ENCODE measurements at regions not wholly inside any gene's neighbourhood (a gene's known extent, or its start where the extent isn't known, plus 50 kb on each side); places are given as distances from the start of the nearest gene placed in this dataset.
"Not testable (repeated sequence)": the region's sequence is repeated elsewhere in the genome, so short reads cannot be mapped to it uniquely, and the experiment has no call there.

DNA sequence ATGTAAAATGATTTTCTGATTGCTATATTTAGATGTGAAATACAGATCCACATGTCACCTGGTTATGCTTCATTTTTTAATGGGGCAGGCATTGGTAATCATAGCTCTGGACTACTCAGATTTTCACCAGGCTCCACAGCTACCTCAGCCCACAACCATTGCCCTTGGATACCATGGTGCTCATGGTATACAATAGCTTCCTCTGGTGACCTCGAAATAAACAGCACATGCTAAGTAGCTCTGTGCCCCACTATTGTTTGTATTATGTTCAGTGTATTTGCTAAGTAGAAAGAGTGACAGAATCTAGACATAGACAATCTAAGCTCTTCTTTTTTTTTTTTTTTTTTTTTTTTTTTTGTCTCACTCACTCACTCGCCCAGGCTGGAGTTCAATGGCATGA lies 274.4 kb upstream of the USP15 start:
- DNase-seq (ENCODE audit: low read depth), result no peak

DNA sequence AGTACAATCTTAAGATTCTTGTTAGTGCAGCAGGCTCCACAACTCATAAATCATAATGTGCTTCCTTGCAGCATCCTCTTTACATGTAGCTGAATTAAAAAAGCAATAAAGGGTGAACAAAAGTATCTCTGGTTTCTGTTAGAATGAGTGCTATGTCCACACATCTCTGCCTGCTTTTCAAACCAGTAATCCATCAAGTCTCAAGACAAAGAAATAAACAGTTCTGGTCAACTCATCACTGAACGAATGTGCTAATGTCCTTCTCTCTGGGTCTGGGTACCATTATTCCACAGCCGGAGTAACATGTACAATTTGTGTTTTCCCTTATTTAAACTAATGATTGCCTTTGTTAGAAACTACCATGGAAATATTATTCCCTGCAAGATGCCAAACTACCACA lies 273.0 kb upstream of the USP15 start:
- no peak for DNase-seq (ENCODE audit: low read depth)

DNA sequence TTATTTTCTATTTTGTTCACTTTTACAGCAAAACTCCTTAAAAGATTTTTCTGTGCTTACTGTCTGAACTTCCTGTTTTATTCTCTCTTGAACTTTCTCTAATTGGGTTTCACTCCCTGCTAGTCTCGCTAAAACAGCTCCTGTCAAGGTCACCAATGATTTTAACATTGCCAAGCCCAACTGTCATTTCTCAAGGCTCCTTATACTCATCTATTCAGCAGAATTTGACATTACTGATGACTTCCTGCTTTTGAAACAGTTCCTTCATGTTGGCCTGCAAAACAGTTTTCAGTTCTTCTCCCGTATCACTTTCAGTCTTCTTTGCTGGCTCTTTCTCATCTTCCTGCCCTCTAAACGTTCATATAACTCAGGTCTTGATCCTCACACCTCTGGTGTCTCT lies 268.5 kb upstream of the USP15 start:
- DNase-seq (ENCODE audit: low read depth), result no peak

DNA sequence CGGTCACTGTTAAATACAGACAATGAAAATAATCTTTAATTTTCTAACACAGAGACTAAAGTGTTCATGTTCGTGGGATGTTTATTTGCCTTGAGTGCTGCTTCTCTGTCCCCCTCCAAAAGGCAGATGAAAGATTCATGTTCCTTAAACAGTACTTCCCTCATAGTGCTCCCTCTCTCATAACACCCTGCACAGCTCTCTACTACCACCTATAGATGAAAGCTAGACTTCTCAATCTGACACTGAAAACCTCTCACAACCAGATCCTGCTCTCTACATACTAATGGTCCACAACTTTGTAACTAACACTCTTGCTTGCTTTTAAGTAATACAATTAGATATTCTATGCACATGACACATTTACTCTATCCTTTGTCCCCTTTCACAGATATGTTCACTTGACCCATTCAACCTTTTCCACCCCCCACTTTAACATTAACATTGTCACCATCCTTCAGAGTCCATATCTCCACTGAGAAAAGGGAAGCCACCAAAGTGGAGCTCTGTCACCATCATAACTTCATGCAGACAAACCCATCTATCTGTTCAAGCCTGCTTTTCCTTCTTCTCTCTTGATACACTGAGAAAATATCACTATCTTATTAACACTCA lies 266.4 kb upstream of the USP15 start:
- peak; percentile 1 for DNase-seq (ENCODE audit: low read depth)

DNA sequence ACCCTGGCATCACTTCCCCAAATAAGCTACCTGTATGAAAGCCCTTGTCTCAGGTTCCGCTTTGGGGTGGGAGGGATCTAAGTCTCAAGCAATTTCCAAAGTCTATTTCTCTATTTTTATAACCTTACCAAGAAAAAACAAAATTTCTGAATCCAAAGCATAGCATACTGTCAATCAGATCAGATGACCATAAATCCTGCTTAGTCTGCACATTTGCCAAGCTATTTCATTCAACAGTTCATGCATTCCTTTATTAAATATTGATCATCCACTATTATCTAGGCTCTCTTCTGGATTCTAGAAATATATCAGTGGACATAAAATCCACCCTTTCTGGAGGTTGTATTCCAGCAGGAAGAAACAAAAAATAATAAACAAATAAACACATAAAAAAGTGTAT lies 263.5 kb upstream of the USP15 start:
- no peak for DNase-seq (ENCODE audit: low read depth)

DNA sequence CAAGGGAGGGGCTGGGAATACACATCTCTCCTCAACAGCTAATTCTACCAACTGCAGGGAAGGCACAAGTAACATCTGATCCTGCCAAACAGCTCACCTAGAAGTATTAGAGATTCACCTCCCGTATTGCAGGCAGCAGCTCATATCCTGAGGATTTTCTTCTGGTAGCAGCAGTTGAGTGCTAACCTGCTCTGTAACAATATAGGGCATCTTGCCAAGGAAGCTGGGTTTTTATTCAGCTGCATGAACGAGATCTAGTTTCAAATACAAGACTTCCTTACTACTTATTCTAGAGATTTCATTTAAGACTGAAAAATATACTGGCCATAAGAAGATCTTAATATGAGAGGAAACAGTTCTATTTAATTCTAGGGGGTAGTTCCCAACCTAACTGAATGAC lies 261.4 kb upstream of the USP15 start:
- no peak for DNase-seq (ENCODE audit: low read depth)

DNA sequence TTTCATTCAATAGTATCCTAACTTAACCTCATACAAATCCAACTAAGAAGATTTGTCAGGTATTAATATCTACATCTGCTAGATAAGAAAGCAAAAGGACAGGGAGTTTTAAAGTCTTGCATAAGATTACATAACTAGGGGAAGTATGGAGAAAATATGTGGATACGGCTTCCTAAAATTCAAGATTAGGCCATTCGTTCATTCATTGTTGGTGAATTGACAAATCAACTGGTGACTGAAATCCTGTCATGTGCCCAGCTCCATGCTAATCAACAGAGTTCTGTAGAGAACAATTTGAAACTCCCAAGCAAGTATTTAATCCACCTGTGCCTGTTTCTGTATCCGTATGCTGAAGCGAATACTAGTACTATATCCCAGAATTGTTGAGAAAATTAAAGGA lies 260.9 kb upstream of the USP15 start:
- no peak for DNase-seq (ENCODE audit: low read depth)

DNA sequence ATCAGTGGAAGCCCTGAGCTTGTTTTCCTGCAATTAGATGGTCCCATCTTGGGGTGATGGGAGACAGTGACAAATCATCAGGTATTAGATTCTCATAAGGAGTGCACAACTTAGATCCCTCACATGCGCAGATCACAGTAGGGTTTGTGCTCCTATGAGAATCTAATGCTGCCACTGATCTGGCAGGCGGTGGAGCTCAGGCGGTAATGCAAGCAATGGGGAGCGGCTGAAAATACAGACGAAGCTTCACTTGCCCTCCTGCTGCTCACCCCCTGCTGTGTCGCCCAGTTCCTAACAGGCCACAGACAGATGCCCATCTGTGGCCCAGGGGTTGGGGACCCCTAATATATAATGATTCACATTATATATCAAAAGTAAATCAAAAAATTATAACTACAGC lies 258.8 kb upstream of the USP15 start:
- no peak for DNase-seq (ENCODE audit: low read depth)

DNA sequence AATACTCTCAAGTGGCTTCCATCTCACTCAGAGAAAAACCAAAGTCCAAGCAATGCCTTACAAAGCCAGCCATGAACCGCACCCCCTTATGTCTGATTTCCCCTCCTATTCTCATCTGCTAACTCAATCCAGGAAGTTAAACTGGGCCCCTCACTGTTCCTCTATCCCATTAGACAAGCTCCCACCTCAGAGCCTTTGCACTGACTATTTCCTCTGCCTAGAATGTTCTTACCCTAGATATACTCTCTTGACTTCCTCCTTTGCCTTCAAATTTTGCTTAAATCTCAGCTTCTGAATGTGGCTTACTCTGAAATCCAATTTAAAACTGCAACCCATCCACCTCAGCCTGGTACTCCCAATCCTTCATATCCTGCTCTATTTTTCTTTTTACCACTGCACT lies 257.0 kb upstream of the USP15 start:
- no peak for DNase-seq (ENCODE audit: low read depth)

DNA sequence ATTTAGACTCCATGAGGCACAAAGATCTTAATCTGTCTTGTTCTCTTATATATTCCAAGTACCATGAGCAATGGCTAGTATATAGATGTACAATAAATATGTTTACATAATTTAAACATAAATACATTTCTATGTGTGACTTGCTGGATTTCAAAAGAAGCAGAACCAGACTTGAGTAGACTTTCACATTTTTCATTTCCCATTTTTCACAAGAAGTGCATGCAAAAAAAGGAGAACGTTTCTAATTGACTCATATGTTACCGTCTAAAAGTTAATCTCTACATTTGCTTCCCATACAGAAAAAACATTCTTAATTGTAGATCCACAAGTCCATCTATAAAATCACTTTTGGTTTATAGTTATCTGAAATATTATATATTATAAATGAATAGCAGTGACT lies 256.5 kb upstream of the USP15 start:
- DNase-seq (ENCODE audit: low read depth), result no peak

DNA sequence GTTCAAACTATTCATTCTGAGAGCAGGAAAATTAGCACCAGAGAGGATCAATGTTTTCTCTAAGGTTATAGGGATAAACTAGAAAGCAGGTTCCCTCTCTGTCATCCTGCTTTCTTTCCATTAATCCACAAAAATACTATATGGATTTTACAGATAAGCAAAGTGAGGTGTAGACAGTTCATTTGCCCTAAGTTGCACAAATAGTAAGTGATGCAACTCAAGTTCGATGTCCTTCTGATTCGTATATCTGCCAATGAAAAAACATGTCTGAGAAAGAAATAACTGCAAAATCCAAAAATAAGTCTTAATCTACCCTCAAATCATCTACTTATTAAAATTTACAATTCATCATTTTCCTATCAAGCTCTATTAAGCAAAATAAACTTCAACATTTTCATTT lies 254.6 kb upstream of the USP15 start:
- no peak for DNase-seq (ENCODE audit: low read depth)

DNA sequence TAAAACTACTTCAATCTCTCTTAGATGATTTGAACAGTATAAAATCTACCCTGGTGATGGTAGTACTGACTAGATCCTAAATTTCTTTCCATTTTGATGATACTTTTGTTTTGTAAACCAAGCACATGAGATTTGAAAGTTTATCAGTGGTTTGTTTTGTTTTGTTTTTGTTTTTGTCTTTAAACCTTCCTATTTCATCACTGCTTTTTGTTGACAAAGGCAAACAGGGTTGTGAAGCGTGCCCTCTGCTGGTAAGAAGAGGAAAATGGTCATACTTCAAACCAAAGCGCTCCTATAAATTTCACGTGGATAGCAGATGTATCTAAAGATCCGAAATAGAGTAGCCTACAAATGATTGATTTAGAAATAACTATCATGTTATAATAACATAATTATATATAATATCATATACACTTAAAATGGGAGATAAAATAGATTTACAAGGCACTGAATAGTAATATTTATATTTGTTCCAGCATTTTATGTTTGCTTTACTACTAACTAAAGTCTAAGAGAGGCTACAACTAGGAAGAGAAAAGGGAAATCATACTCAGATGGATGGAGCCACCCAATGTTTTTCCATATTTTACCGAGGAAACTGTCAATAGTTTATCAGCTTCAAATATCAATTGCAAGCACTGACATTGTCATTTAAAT lies 254.0 kb upstream of the USP15 start:
- peak; percentile 39 for DNase-seq (ENCODE audit: low read depth)

DNA sequence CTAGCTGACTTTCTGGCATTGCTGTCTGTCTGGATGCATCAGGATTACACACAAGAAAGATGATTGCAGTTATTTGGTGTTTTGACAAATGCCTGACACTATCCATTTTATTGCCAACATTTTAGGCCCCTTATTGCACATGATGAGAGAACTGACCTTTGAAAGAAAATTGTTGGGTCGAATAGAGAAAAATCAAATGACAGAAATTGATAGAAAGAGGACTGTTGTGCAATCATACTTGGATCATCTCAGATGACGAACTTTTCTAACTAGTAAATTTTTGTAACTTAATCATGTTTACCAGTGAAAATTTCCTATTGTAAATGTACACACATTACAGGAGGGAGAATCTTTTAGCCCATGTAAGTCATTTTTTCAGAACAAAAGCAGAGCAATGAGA lies 251.5 kb upstream of the USP15 start:
- no peak for DNase-seq (ENCODE audit: low read depth)

DNA sequence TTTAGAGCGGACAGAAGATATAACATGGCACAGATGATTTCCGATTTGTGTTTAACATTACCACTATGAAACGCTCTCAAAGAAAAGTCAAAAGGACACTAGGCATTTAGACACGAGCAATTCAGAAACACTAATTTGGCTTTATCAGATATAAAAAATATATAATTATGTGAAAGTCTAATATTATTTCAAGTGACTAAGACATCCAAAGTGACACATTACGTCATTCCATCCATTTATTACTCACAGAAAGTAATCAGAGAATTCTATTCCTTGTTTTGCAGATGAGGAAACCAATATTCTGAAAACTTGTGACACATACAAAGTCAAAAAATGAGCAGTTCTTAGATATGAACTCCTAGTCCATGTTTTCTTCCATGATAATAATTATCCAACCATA lies 250.8 kb upstream of the USP15 start:
- no peak for DNase-seq (ENCODE audit: low read depth)

DNA sequence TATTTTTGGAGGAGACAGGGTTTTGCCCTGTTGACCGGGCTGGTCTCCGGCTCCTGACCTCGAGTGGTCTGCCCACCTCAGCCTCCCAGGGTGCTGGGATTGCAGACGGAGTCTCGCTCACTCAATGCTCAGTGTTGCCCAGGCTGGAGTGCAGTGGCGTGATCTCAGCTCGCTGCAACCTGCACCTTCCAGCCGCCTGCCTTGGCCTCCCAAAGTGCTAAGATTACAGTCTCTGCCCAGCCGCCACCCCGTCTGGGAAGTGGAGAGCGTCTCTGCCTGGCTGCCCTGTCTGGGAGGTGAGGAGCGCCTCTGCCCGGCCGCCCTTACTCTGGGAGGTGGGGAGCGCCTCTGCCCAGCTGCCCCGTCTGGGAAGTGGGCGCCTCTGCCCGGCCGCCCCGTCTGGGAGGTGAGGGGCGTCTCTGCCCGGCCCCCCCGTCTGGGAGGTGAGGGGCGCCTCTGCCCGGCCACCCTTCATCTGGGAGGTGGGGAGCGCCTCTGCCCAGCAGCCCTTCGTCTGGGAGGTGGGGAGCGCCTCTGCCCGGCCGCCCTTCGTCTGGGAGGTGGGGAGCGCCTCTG lies 249.8 kb upstream of the USP15 start:
- not testable (repeated sequence) for DNase-seq (ENCODE audit: low read depth)

DNA sequence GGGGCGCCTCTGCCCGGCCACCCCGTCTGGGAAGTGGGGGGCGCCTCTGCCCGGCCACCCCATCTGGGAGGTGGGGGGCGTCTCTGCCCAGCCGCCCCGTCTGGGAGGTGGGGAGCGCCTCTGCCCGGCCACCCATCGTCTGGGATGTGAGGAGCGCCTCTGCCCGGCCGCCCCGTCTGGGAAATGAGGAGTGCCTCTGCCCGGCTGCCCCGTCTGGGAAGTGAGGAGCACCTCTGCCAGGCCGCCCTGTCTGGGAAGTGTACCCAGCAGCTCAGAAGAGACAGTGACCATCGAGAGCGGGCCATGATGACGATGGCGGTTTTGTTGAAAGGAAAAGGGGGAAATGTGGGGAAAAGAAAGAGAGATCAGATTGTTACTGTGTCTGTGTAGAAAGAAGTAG lies 249.2 kb upstream of the USP15 start:
- DNase-seq (ENCODE audit: low read depth), result not testable (repeated sequence)

DNA sequence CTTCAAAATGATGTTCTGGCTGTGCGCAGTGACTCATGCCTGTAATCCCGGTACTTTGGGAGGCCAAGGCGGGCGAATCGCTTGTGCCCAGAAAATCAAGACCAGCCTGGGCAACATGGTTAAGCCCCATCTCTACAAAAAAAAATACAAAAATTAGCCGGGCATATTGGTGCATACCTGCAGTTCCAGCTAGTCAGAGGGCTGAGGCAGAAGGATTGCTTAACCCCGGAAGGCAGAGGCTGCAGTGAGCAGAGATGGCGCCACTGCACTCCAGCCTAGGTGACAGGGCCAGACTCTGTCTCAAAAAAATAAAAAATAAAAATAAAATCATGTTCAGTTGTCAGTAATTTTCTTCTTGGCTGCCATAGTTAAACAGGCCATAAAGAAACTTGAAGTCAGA lies 245.9 kb upstream of the USP15 start:
- no peak for DNase-seq (ENCODE audit: low read depth)

DNA sequence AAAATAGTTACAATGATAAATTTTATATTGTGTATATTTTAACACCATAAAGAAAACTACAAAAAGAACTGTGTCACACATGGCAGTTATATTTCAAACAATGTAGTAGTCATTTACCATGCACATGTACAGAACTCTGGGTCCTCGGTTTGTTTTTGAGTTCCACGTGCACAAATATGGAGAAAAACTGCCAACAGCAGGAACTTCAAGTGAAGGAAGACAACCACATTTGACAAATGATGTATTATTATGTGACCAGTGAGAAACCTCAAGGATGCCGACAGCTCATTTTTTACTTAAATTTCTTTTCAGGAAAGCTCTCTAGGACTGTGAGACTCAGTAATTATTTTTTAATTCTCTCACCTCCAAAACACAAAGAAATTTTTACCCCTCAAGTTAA lies 244.2 kb upstream of the USP15 start:
- DNase-seq (ENCODE audit: low read depth), result no peak

DNA sequence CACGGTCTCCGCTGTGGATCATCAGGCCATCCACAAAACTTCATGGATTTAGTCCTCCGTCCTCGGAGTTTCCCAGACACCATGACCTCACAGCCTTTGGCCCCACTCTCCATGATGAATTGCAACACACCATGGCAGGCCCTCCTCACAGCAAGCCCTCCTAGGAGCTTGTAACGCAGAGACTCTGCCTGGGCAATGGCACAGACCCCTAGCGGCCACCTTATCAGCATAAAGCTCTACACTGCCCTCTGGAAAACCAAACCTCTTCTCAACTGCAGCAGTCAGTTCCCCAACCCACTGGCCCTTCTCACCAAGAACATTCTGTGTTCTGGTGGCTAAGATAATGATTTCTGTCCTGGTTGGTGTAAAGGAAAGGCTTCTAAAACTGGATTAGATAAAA lies 238.4 kb upstream of the USP15 start:
- no peak for DNase-seq (ENCODE audit: low read depth)

DNA sequence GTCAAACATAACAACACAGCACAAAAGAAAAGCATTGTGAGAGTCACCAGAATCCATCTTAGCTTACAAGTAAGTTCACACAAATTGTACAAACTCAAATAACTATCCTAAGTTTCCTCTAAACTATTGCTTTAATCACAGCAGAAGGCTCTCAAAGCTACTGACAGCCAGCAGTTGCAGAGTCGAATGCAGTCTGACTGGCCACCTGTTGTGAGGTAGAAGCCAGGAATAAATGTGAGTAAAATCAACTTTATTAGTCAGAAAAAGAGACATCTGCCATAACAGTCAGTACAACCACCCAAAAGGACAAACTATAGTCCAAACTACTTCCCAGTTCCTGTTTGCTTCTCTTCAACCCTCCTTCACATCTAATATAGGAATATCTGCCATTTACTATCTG lies 231.7 kb upstream of the USP15 start:
- no peak for DNase-seq (ENCODE audit: low read depth)

DNA sequence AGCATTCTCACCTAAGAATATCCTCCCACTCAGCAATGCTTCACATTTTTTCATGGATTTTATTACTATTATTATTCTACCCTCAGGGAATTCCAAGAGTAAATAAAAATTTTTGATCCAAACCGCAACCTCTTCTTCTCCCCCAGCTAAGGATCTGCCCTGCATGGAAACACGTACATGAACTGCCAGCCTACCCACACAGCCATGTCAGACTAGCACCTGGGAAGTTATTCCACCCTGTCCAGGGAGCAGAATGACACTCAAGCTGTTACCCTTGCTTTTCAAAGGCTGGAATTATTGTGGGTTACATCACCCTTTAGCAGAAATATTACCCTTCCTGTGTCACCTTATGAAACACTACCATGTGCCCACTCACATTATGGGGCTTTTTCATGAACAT lies 227.3 kb upstream of the USP15 start:
- DNase-seq (ENCODE audit: low read depth), result no peak

DNA sequence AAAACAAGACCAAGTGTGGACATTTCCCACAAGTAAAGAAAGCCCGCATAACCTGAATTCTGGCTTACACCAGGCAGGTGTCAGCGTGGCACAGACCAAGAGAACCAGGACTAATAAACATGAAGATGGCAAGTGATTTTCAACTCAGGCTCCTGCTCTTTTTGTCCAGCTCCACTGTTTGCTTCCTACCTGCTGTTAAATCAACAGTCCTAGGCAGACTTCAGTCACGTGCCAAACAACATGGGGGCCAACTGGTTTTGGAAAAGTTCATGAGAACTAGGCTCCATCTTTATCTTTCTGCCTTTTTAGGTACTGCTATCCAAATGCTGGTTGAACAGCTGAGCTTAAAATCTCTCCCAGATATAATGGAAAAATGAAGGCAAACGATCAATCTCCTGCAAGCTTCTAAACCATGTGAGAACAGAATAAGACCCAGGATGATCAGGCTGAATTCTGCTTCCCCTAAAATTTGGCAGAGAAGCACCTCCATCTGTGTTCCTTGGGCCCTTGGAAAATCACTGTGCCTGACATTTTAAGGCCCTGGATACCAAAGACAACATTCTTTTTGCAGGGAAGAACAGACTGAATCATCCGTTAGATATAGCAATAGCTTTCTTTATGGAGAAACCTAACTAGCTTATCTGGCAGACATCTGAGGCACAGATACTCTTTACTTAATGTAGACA lies 215.6 kb upstream of the USP15 start:
- no peak for DNase-seq (ENCODE audit: low read depth)

DNA sequence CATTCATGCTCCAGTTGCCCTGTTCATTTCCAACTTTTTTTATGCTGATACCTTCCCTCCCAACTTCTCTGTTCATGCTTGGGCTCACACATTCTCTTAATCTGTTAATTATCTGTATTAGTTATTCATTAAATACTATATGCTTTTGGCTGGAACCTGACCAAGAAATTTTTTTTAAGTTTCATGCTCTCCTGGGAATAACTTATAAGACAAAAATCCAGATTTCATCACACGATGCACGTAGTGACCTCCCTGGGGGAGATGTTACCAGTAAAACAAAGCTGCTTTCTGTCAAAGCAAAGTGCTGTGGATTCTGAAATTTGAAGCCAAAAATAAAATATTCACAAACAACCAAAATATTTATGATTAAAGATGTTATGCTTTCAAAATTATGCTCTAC lies 215.0 kb upstream of the USP15 start:
- no peak for DNase-seq (ENCODE audit: low read depth)

All from myocyte (in vitro differentiated cells).